ENCODE measurements at regions not wholly inside any gene's neighbourhood (a gene's known extent, or its start where the extent isn't known, plus 50 kb on each side); places are given as distances from the start of the nearest gene placed in this dataset.

- TF ChIP-seq REST (IDR thresholded peaks at IDR 0.05; ENCODE audit: insufficient read depth in 1 of 2, low read depth in 2 of 2, low read length in 2 of 2): no peak
These were observed 212.3 kb upstream of the PMEPA1 start for GRCh38 chr20:57922083-57922482.

- TF ChIP-seq FOXP2 (optimal IDR thresholded peaks at IDR 0.05; ENCODE audit: borderline replicate concordance, extremely low read depth, extremely low read length, insufficient read depth) (no peak), POLR2AphosphoS5 (IDR thresholded peaks at IDR 0.05; ENCODE audit: low read depth, low read length) (no peak), REST (IDR thresholded peaks at IDR 0.05; ENCODE audit: insufficient read depth in 1 of 2, low read depth in 2 of 2, low read length in 2 of 2) (no peak), TAF1 (IDR thresholded peaks at IDR 0.05; ENCODE audit: borderline replicate concordance, insufficient read depth, low read length) (no peak), SIN3A (IDR thresholded peaks at IDR 0.05; ENCODE audit: borderline replicate concordance, insufficient read depth, low read length) (no peak)
These were observed 211.9 kb upstream of the PMEPA1 start for GRCh38 chr20:57921676-57922075.

- no peak for TF ChIP-seq TAF1 (IDR thresholded peaks at IDR 0.05; ENCODE audit: borderline replicate concordance, insufficient read depth, low read length)
- no peak for TF ChIP-seq POLR2AphosphoS5 (IDR thresholded peaks at IDR 0.05; ENCODE audit: low read depth, low read length)
- no peak for TF ChIP-seq SIN3A (IDR thresholded peaks at IDR 0.05; ENCODE audit: borderline replicate concordance, insufficient read depth, low read length)
- no peak for TF ChIP-seq REST (IDR thresholded peaks at IDR 0.05; ENCODE audit: insufficient read depth in 1 of 2, low read depth in 2 of 2, low read length in 2 of 2)
- TF ChIP-seq FOXP2 (optimal IDR thresholded peaks at IDR 0.05; ENCODE audit: borderline replicate concordance, extremely low read depth, extremely low read length, insufficient read depth): no peak
These were observed 211.2 kb upstream of the PMEPA1 start for GRCh38 chr20:57920971-57921370.

GRCh38 chr20:57919049-57919448 lies 209.2 kb upstream of the PMEPA1 start:
- no peak for TF ChIP-seq TAF1 (IDR thresholded peaks at IDR 0.05; ENCODE audit: borderline replicate concordance, insufficient read depth, low read length)
- no peak for TF ChIP-seq SIN3A (IDR thresholded peaks at IDR 0.05; ENCODE audit: borderline replicate concordance, insufficient read depth, low read length)
- no peak for TF ChIP-seq POLR2AphosphoS5 (IDR thresholded peaks at IDR 0.05; ENCODE audit: low read depth, low read length)
- TF ChIP-seq FOXP2 (optimal IDR thresholded peaks at IDR 0.05; ENCODE audit: borderline replicate concordance, extremely low read depth, extremely low read length, insufficient read depth): no peak
- no peak for TF ChIP-seq REST (IDR thresholded peaks at IDR 0.05; ENCODE audit: insufficient read depth in 1 of 2, low read depth in 2 of 2, low read length in 2 of 2)

GRCh38 chr20:57918551-57918950 lies 208.7 kb upstream of the PMEPA1 start:
- TF ChIP-seq FOXP2 (optimal IDR thresholded peaks at IDR 0.05; ENCODE audit: borderline replicate concordance, extremely low read depth, extremely low read length, insufficient read depth) (no peak), REST (IDR thresholded peaks at IDR 0.05; ENCODE audit: insufficient read depth in 1 of 2, low read depth in 2 of 2, low read length in 2 of 2) (no peak), TAF1 (IDR thresholded peaks at IDR 0.05; ENCODE audit: borderline replicate concordance, insufficient read depth, low read length) (no peak), POLR2AphosphoS5 (IDR thresholded peaks at IDR 0.05; ENCODE audit: low read depth, low read length) (no peak), SIN3A (IDR thresholded peaks at IDR 0.05; ENCODE audit: borderline replicate concordance, insufficient read depth, low read length) (no peak)
